Activated CD4-positive, alpha-beta T cell treated with anti-CD3 and anti-CD28 coated beads, Interleukin-10, Interleukin-2, amounts not matched to agents 100 ng/mL and 50 ng/mL, durations not matched to agents 16 hours and 8 hours (primary cell): ENCODE measurements at regions not wholly inside any gene's neighbourhood (a gene's known extent, or its start where the extent isn't known, plus 50 kb on each side); places are given as distances from the start of the nearest gene placed in this dataset.

Experiments
- DNase-seq: peaks from one replicate; pipeline ENCODE4 v3.0.0-alpha.2; 2020

- DNase-seq = no peak
Measured at GRCh38 chr2:224325941-224326340, 76.0 kb downstream of the FAM124B start.

- no peak for DNase-seq
Measured at GRCh38 chr2:224324604-224325003, 77.3 kb downstream of the FAM124B start.

GRCh38 chr2:224320660-224321059 is 81.2 kb downstream of the FAM124B start:
- no peak for DNase-seq

- DNase-seq = no peak
Measured at GRCh38 chr2:224319750-224320149, 82.2 kb downstream of the FAM124B start.

- DNase-seq = no peak
Measured at GRCh38 chr2:224312741-224313140, 89.2 kb downstream of the FAM124B start.

GRCh38 chr2:224310943-224311625 is 90.8 kb downstream of the FAM124B start:
- no peak for DNase-seq

GRCh38 chr2:224309176-224309575 is 92.7 kb downstream of the FAM124B start:
- DNase-seq = no peak

GRCh38 chr2:224308272-224308911 is 93.5 kb downstream of the FAM124B start:
- no peak for DNase-seq

GRCh38 chr2:224302952-224303351 is 99.0 kb downstream of the FAM124B start:
- DNase-seq = no peak

GRCh38 chr2:224293976-224294375 is 107.9 kb downstream of the FAM124B start:
- no peak for DNase-seq

GRCh38 chr2:224287531-224287930 is 114.4 kb downstream of the FAM124B start:
- DNase-seq = no peak

GRCh38 chr2:224286923-224287322 is 115.0 kb downstream of the FAM124B start:
- no peak for DNase-seq

- DNase-seq = peak; percentile 29
Measured at GRCh38 chr2:224284134-224284946, 117.6 kb downstream of the FAM124B start.

- no peak for DNase-seq
Measured at GRCh38 chr2:224283466-224283965, 118.4 kb downstream of the FAM124B start.

- no peak for DNase-seq
Measured at GRCh38 chr2:224281374-224281773, 120.5 kb downstream of the FAM124B start.

- DNase-seq = no peak
Measured at GRCh38 chr2:224278531-224278930, 123.4 kb downstream of the FAM124B start.

GRCh38 chr2:224276251-224276650 is 125.7 kb downstream of the FAM124B start:
- no peak for DNase-seq

- DNase-seq = no peak
Measured at GRCh38 chr2:224272237-224272910, 129.5 kb downstream of the FAM124B start.

GRCh38 chr2:224271617-224272236 is 130.2 kb downstream of the FAM124B start:
- DNase-seq = no peak

GRCh38 chr2:224268441-224268840 is 133.5 kb downstream of the FAM124B start:
- DNase-seq = no peak

- no peak for DNase-seq
Measured at GRCh38 chr2:224264259-224264658, 137.6 kb downstream of the FAM124B start.

- no peak for DNase-seq
Measured at GRCh38 chr2:224263571-224264043, 138.3 kb downstream of the FAM124B start.
